Liver (tissue), 3 donors: ENCODE measurements at regions not wholly inside any gene's neighbourhood (a gene's known extent, or its start where the extent isn't known, plus 50 kb on each side); places are given as distances from the start of the nearest gene placed in this dataset.

Experiments used
- ATF3 ChIP-seq: IDR thresholded peaks from 2 replicates; pipeline ENCODE4 v1.6.1; 2016; ENCODE audit warnings: antibody characterized with exemption
- EGR1 ChIP-seq, 2 donors: IDR thresholded peaks; 2 replicates each; pipeline ENCODE4 v1.6.1; 2016 to 2018; ENCODE audit warnings: antibody characterized with exemption in 2 of 2, low read depth in 2 of 2
- FOXA1 ChIP-seq: IDR thresholded peaks from 2 replicates; pipeline ENCODE4 v1.6.1; 2016; ENCODE audit warnings: antibody characterized with exemption
- GABPA ChIP-seq, 2 donors: IDR thresholded peaks in 1 of 2; conservative IDR thresholded peaks in 1 of 2; 2 replicates each; pipeline ENCODE4 v1.6.1; 2016; ENCODE audit warnings: antibody characterized with exemption in 2 of 2, mild to moderate bottlenecking in 1 of 2, moderate library complexity in 1 of 2
- JUND ChIP-seq, 2 donors: IDR thresholded peaks; 2 replicates each; pipeline ENCODE4 v1.6.1; 2016; ENCODE audit warnings: antibody characterized with exemption in 2 of 2
- RAD21 ChIP-seq, 2 donors: IDR thresholded peaks; 2 replicates each; pipeline ENCODE4 v1.6.1; 2016; ENCODE audit warnings: antibody characterized with exemption in 2 of 2, mild to moderate bottlenecking in 2 of 2
- YY1 ChIP-seq: IDR thresholded peaks from 2 replicates; pipeline ENCODE4 v1.6.1; 2016; ENCODE audit warnings: antibody characterized with exemption, mild to moderate bottlenecking
- TF ChIP-seq, protein P1 (sequence below): fragments of 150-350 bp; IDR thresholded peaks from 2 replicates; pipeline ENCODE4 v1.5.1; 2017; ENCODE audit warnings: improper control_type of control experiment, low read depth, low read length; ENCODE audit not compliant: missing input control
- TF ChIP-seq, protein P2 (sequence below): IDR thresholded peaks from 2 replicates; pipeline ENCODE4 v1.6.1; 2016; ENCODE audit warnings: antibody characterized with exemption
- donor health status: healthy.
- donor health status: healthy.

GRCh38 chr5:13551645-13552044, 392.8 kb downstream of the DNAH5 start:
- TF ChIP-seq, protein P1, sequence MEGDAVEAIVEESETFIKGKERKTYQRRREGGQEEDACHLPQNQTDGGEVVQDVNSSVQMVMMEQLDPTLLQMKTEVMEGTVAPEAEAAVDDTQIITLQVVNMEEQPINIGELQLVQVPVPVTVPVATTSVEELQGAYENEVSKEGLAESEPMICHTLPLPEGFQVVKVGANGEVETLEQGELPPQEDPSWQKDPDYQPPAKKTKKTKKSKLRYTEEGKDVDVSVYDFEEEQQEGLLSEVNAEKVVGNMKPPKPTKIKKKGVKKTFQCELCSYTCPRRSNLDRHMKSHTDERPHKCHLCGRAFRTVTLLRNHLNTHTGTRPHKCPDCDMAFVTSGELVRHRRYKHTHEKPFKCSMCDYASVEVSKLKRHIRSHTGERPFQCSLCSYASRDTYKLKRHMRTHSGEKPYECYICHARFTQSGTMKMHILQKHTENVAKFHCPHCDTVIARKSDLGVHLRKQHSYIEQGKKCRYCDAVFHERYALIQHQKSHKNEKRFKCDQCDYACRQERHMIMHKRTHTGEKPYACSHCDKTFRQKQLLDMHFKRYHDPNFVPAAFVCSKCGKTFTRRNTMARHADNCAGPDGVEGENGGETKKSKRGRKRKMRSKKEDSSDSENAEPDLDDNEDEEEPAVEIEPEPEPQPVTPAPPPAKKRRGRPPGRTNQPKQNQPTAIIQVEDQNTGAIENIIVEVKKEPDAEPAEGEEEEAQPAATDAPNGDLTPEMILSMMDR, result no peak
- TF ChIP-seq ATF3 (no peak), FOXA1 (no peak), RAD21 (IDR thresholded peaks at IDR 0.05) (no peak), EGR1 (IDR thresholded peaks at IDR 0.05; ENCODE audit: low read depth in 2 of 2) (no peak), JUND (IDR thresholded peaks at IDR 0.05) (no peak), YY1 (no peak), GABPA (IDR thresholded peaks at IDR 0.05 in 1 of 2, conservative IDR thresholded peaks at IDR 0.05 in 1 of 2) (no peak)
- TF ChIP-seq, protein P2, sequence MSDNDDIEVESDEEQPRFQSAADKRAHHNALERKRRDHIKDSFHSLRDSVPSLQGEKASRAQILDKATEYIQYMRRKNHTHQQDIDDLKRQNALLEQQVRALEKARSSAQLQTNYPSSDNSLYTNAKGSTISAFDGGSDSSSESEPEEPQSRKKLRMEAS, result no peak
